Gastroesophageal sphincter (tissue), 4 donors: ENCODE measurements at regions not wholly inside any gene's neighbourhood (a gene's known extent, or its start where the extent isn't known, plus 50 kb on each side); places are given as distances from the start of the nearest gene placed in this dataset.

Experiments
- ATAC-seq: fragments of 150-250 bp; one replicate; pipeline ENCODE4 v1.9.1; 2016; ENCODE audit warnings: mild to moderate bottlenecking, moderate library complexity
- H3K27ac ChIP-seq, 4 donors: fragments of 200-600 bp; sonication (generic) in 3 of 4; 1 replicate in 3 of 4; 2 replicates in 1 of 4; pipeline ENCODE4 v1.5.1; 2016 to 2019
- H3K27me3 ChIP-seq: fragments of 200-600 bp; sonication (generic); one replicate; pipeline ENCODE4 v1.5.1; 2019
- H3K36me3 ChIP-seq, 2 donors: fragments of 200-600 bp; sonication (generic); one replicate each; pipeline ENCODE4 v1.5.1; 2019; ENCODE audit warnings: control low read depth in 1 of 2
- H3K4me1 ChIP-seq, 3 donors: fragments of 200-600 bp; sonication (generic); 1 replicate in 2 of 3; 2 replicates in 1 of 3; pipeline ENCODE4 v1.5.1; 2016 to 2019; ENCODE audit warnings: control low read depth in 2 of 3
- H3K4me3 ChIP-seq, 2 donors: fragments of 200-600 bp; sonication (generic); one replicate each; pipeline ENCODE4 v1.5.1; 2019; ENCODE audit warnings: mild to moderate bottlenecking in 1 of 2, moderate library complexity in 1 of 2
- H3K9me3 ChIP-seq, 3 donors: fragments of 200-600 bp; sonication (generic); one replicate each; pipeline ENCODE4 v1.5.1; 2017 to 2019; ENCODE audit warnings: control low read depth in 2 of 3
- EP300 ChIP-seq: sonication (generic); formaldehyde crosslinking; IDR thresholded peaks from one replicate; pipeline ENCODE4 v1.6.1; 2017; ENCODE audit warnings: antibody characterized with exemption, mild to moderate bottlenecking
- POLR2A ChIP-seq, 2 donors: fragments of 450-650 bp; IDR thresholded peaks; one replicate each; pipeline ENCODE4 v1.6.1; 2017; ENCODE audit warnings: antibody characterized with exemption in 2 of 2, mild to moderate bottlenecking in 2 of 2, moderate library complexity in 1 of 2
- POLR2AphosphoS5 ChIP-seq: sonication (generic); formaldehyde crosslinking; IDR thresholded peaks from one replicate; pipeline ENCODE4 v1.6.1; 2017; ENCODE audit warnings: antibody characterized with exemption
- WGBS, 2 donors: methylation state at CpG; one replicate each; pipeline ENCODE4 v1.1.5; 2018; ENCODE audit warnings: low coverage in 1 of 2; 5-methylcytosine and 5-hydroxymethylcytosine counted together
- TF ChIP-seq, protein P1 (sequence below), 4 experiments: fragments of 200-600 bp in 2 of 4; fragments of 450-650 bp in 2 of 4; sonication (generic) in 1 of 4; IDR thresholded peaks; one replicate each; pipeline ENCODE4 v1.5.1; 2017 to 2019; ENCODE audit warnings: antibody characterized with exemption in 4 of 4, mild to moderate bottlenecking in 2 of 4, moderate library complexity in 2 of 4

DNA sequence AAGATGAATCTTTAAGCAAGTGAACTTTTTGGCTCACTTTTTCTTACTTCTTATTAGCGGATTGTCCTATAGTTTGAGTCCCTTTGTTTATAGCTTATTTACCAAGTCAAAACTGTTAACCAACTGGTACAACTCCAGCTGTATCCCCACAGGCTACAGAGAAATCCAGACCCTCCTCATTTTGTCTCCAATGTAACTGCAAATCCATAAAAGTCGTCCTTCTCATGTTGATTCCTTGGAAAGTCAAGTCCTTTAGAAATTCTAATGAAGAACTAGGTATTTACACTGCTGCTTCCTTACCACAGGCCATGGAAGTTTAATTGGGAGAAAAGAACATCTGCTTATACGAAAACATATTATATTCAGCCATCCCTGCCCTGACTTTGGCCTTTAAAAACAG, 729.1 kb upstream of the NRSN1 start:
- Histone ChIP-seq H3K9me3 (no peaks in the 10 kb centered on the region), H3K4me1 (no peaks in the 10 kb centered on the region), H3K36me3 (no peaks in the 10 kb centered on the region), H3K4me3 (no peak overlapping the region), H3K27ac (no peak overlapping the region), H3K27me3 (no peaks in the 10 kb centered on the region)
- ATAC-seq: no peak
- TF ChIP-seq EP300 (no peak), POLR2AphosphoS5 (no peak), POLR2A (IDR thresholded peaks at IDR 0.05) (no peak)
- TF ChIP-seq, protein P1, sequence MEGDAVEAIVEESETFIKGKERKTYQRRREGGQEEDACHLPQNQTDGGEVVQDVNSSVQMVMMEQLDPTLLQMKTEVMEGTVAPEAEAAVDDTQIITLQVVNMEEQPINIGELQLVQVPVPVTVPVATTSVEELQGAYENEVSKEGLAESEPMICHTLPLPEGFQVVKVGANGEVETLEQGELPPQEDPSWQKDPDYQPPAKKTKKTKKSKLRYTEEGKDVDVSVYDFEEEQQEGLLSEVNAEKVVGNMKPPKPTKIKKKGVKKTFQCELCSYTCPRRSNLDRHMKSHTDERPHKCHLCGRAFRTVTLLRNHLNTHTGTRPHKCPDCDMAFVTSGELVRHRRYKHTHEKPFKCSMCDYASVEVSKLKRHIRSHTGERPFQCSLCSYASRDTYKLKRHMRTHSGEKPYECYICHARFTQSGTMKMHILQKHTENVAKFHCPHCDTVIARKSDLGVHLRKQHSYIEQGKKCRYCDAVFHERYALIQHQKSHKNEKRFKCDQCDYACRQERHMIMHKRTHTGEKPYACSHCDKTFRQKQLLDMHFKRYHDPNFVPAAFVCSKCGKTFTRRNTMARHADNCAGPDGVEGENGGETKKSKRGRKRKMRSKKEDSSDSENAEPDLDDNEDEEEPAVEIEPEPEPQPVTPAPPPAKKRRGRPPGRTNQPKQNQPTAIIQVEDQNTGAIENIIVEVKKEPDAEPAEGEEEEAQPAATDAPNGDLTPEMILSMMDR (IDR thresholded peaks at IDR 0.05): no peak
- WGBS, 2 donors: 87 to 88% methylated on average over 3 of the region's 3 CpGs

DNA sequence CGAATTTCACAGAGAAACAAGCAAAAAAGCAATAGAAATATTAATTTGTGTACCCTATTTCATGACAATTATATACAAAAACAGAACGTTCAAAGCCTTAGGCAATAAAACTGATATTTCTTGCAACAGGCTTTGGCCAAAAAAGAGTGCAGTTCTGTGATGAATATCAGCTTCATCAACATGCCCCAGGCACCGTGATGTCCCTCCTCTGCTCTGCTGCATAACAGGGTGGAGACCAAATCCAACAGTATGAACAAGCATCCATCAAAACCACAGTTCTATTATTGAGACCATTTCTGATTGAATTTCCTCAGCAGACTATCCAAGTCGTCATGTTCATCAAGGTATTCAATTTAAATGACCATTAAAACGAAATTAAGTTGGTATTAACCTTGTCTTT, 722.6 kb upstream of the NRSN1 start:
- ATAC-seq: no peak
- Histone ChIP-seq H3K27me3 (no peaks in the 10 kb centered on the region), H3K9me3 (no peaks in the 10 kb centered on the region), H3K27ac (no peak overlapping the region), H3K4me1 (no peaks in the 10 kb centered on the region), H3K36me3 (no peaks in the 10 kb centered on the region), H3K4me3 (no peak overlapping the region)
- WGBS, 2 donors: 63 to 75% methylated on average over 3 to 5 of the region's 5 CpGs
- TF ChIP-seq POLR2AphosphoS5 (no peak), EP300 (no peak), POLR2A (IDR thresholded peaks at IDR 0.05) (no peak)
- TF ChIP-seq, protein P1 (IDR thresholded peaks at IDR 0.05): no peak

DNA sequence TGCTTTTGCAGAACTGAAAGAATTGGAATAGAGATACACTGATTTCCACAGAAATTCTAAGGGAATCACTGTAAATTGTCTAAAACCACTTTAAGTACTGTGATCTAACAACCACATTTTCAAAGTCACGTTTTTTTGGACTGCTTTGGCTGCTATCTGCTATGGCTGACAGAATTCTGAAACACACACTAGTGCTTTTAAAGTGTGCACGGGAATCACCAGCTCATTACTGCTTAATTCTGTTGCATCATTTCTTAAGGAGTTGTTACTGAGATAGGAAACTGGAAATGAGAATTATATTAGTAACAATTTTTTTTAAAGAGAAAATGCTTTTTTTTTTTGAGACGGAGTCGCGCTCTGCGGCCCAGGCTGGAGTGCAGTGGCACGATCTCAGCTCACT, 716.5 kb upstream of the NRSN1 start:
- H3K27ac ChIP-seq: no peak overlapping the region
- TF ChIP-seq POLR2AphosphoS5 (no peak), POLR2A (IDR thresholded peaks at IDR 0.05) (no peak), EP300 (no peak)
- TF ChIP-seq, protein P1 (IDR thresholded peaks at IDR 0.05): no peak

DNA sequence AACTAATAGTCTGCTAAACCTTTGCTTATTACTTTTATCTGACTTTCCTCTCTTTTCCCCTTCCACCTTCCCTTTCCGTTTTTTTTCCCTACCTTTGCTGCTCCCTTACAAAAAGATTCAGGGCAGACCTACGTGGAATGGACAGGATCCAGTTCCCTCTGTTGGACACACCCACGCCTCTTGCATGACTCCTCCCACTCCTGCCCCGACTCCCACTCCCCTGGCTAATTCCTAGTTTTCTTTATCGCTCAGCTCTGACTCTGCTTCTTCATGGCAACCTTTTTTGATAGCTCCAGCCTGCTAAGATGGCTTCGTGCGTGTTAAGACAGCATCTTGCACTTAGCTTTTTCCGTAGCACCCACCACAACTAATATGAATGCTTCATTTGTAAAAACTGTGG, 715.6 kb upstream of the NRSN1 start:
- ATAC-seq: no peak
- no peaks in the 10 kb centered on the region for H3K9me3 ChIP-seq
- no peak overlapping the region for H3K27ac ChIP-seq
- no peak overlapping the region for H3K4me3 ChIP-seq
- no peak for TF ChIP-seq POLR2A (IDR thresholded peaks at IDR 0.05)
- no peak for TF ChIP-seq EP300
- TF ChIP-seq, protein P1 (IDR thresholded peaks at IDR 0.05): no peak
- TF ChIP-seq POLR2AphosphoS5: no peak
- H3K27me3 ChIP-seq: no peaks in the 10 kb centered on the region
- H3K36me3 ChIP-seq: no peaks in the 10 kb centered on the region
- WGBS, 2 donors: 92 to 94% methylated on average over 4 to 8 of the region's 8 CpGs
- H3K4me1 ChIP-seq: peaks cover 2 to 11% (median 4%) of the 10 kb centered on the region in 3 donors

More for the DNA sequence above, 716.5 kb upstream of the NRSN1 start:
- H3K9me3 ChIP-seq: no peaks in the 10 kb centered on the region
- ATAC-seq: no peak
- no peak overlapping the region for H3K4me3 ChIP-seq
- peaks cover 2 to 11% (median 4%) of the 10 kb centered on the region in 3 donors for H3K4me1 ChIP-seq
- WGBS, 2 donors: 64 to 65% methylated on average over 2 to 7 of the region's 7 CpGs
- H3K27me3 ChIP-seq: no peaks in the 10 kb centered on the region
- no peaks in the 10 kb centered on the region for H3K36me3 ChIP-seq

DNA sequence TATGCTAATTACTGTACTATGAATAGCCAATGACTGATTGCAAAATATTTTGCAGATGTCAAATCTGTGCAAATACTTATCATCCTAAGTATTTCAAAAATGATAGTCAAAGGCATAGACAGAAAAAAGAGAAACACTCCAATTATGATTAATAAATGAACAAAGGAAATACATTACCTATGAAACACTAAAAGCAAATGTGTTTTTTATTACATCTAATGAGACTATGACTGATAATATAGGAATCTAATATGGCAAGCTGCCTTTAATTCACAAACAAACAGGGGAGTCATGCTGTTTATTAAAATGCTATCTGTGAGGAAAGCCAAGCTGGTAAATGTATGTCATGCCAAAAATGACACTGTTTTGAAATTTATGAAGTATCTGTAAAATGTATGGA, 713.2 kb upstream of the NRSN1 start:
- Histone ChIP-seq H3K36me3 (no peaks in the 10 kb centered on the region), H3K27ac (no peak overlapping the region), H3K4me3 (no peak overlapping the region), H3K9me3 (no peaks in the 10 kb centered on the region), H3K27me3 (no peaks in the 10 kb centered on the region), H3K4me1 (peaks cover 2 to 11% (median 4%) of the 10 kb centered on the region in 3 donors)
- TF ChIP-seq EP300 (no peak), POLR2A (IDR thresholded peaks at IDR 0.05) (no peak)
- ATAC-seq: no peak
